PC-3 (cell line): ENCODE measurements at regions not wholly inside any gene's neighbourhood (a gene's known extent, or its start where the extent isn't known, plus 50 kb on each side); places are given as distances from the start of the nearest gene placed in this dataset.
A peak's percentile ranks its signal among the peaks of the same experiment; 100 is the strongest.

Source experiments
- ATAC-seq: fragments of 200-7000 bp; cut with Tn5 transposase; 2 replicates; pipeline ENCODE4 v1.9.1; 2020; ENCODE audit warnings: mild to moderate bottlenecking, moderate library complexity
- BruUV-seq: library from RNA; stranded (reverse); fragments of 400-500 nt; replicated peaks from 2 replicates; lab custom pipeline; 2021; lab: Mats Ljungman, UMichigan
- CTCF ChIA-PET: fragments of 300-600 bp; sonication (Branson Sonifier 250); formaldehyde crosslinking; loops from one replicate; lab custom pipeline; 2022; ENCODE audit warnings: antibody characterized with exemption; lab: Charles Lee
- POLR2A ChIA-PET: fragments of 300-600 bp; sonication (Branson Sonifier 250); formaldehyde crosslinking; loops from one replicate; lab custom pipeline; 2022; ENCODE audit warnings: antibody characterized with exemption; ENCODE audit not compliant: unreplicated experiment; lab: Charles Lee
- DNase-seq: peaks from one replicate; pipeline ENCODE4 v3.0.0-alpha.2; 2015
- H2AFZ ChIP-seq: fragments of 300-600 bp; sonication (generic); 2 replicates; pipeline ENCODE4 v1.6.0; 2016; ENCODE audit warnings: antibody characterized with exemption, low read length
- H3F3A ChIP-seq: fragments of 300-600 bp; sonication (generic); one replicate; pipeline ENCODE4 v1.6.0; 2017; ENCODE audit warnings: antibody characterized with exemption, low read length, control low read depth, mild to moderate bottlenecking; ENCODE audit not compliant: unreplicated experiment
- H3K27ac ChIP-seq: fragments of 300-600 bp; sonication (generic); 2 replicates; pipeline ENCODE4 v1.5.1; 2016; ENCODE audit warnings: mild to moderate bottlenecking, low read length
- H3K27me3 ChIP-seq: fragments of 300-600 bp; sonication (generic); 2 replicates; pipeline ENCODE4 v1.6.1; 2016; ENCODE audit warnings: low read length, mixed read lengths
- H3K36me3 ChIP-seq: fragments of 300-600 bp; sonication (generic); 2 replicates; pipeline ENCODE4 v1.6.1; 2016; ENCODE audit warnings: low read depth, mixed run types, low read length, mixed read lengths
- H3K4me1 ChIP-seq: fragments of 300-600 bp; sonication (generic); 2 replicates; pipeline ENCODE4 v1.5.1; 2016; ENCODE audit warnings: low read length; ENCODE audit not compliant: insufficient read depth
- H3K4me2 ChIP-seq: fragments of 300-600 bp; sonication (generic); 2 replicates; pipeline ENCODE4 v1.6.0; 2016; ENCODE audit warnings: low read length
- H3K4me3 ChIP-seq: fragments of 300-600 bp; sonication (generic); 2 replicates; pipeline ENCODE4 v1.5.1; 2016; ENCODE audit warnings: mild to moderate bottlenecking, low read length, mixed read lengths
- H3K79me2 ChIP-seq: fragments of 300-600 bp; sonication (generic); 2 replicates; pipeline ENCODE4 v1.6.1; 2017; ENCODE audit warnings: low read length, mixed read lengths
- H3K9ac ChIP-seq: fragments of 300-600 bp; sonication (generic); 2 replicates; pipeline ENCODE4 v1.6.0; 2016; ENCODE audit warnings: mild to moderate bottlenecking, low read length
- H3K9me2 ChIP-seq: fragments of 300-600 bp; sonication (generic); replicated peaks from 2 replicates; pipeline ENCODE4 v1.6.1; 2016; ENCODE audit warnings: mixed run types, low read length, mixed read lengths
- H3K9me3 ChIP-seq: fragments of 300-600 bp; sonication (generic); 2 replicates; pipeline ENCODE4 v1.6.1; 2016; ENCODE audit warnings: low read length, mixed read lengths
- H4K20me1 ChIP-seq: fragments of 300-600 bp; sonication (generic); 2 replicates; pipeline ENCODE4 v1.6.1; 2016; ENCODE audit warnings: low read length, mixed read lengths
- EZH2 ChIP-seq: fragments of 300-600 bp; sonication (generic); IDR thresholded peaks from one replicate; pipeline ENCODE4 v1.6.1; 2017; ENCODE audit warnings: antibody characterized with exemption, mild to moderate bottlenecking, low read length; ENCODE audit not compliant: unreplicated experiment
- EZH2phosphoT487 ChIP-seq: fragments of 300-600 bp; sonication (generic); IDR thresholded peaks from 2 replicates; pipeline ENCODE4 v1.6.1; 2018; ENCODE audit warnings: mild to moderate bottlenecking, antibody characterized with exemption, low read length, borderline replicate concordance
- intact Hi-C: fragments of 100-400 bp; cut with micrococcal nuclease; formaldehyde crosslinking; loops from 2 replicates; pipeline ENCODE4 v1.9.0; 2023
- TF ChIP-seq, protein P1 (sequence below): fragments of 300-600 bp; sonication (generic); conservative IDR thresholded peaks from 2 replicates; pipeline ENCODE4 v1.5.1; 2017; ENCODE audit warnings: antibody characterized with exemption, low read depth, mild to moderate bottlenecking, low read length

DNA sequence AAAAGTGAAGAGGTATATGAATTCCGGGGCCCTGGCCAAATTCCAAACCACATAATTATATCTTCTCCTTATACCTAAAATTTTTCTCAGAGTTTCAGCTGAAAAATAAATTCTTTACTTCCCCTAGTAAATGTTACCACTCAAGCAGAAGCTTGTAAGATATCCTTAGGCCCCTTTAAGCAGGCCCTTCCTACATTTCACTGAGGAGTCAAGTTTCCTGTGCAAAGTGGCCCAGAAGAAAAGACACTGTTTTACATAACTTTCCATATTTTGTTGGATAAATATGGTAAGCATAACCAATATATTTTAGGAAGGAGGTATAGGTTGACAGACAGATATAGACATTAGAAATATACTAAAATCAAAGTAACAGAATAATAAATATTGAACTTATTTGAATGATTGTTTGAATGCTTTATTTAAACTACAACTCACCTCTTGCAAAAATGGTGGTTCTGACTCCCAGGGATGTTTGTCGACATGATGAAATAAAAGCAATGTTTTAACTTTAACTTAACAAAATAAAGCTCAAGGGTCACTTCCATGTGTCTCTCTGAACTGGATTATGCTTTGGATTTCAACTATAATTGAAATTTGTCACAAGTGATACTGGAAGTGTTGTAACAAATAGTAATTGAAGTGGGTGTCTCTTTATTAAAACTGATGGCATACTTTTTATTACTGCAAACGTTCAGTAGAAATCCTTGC, 141.2 kb downstream of the SPRY2 start:
- H3K9me2 ChIP-seq = no peaks in the 10 kb centered on the region
- intact Hi-C loops = no loop called here
- H2AFZ ChIP-seq = no peak overlapping the region
- no peak overlapping the region for H3K4me2 ChIP-seq
- ATAC-seq (no peak), DNase-seq (no peak)
- H3F3A ChIP-seq = no peaks in the 10 kb centered on the region
- H3K9me3 ChIP-seq = no peaks in the 10 kb centered on the region
- no TSS peak for BruUV-seq
- ChIA-PET CTCF (interaction anchor here (0.6 kb wide), 1 partner anchor 685 kb away, joined by 3 read pairs; no protein-coding TSS in a partner anchor), POLR2A (no interaction called here)
- H3K9ac ChIP-seq = no peak overlapping the region
- H4K20me1 ChIP-seq = no peaks in the 10 kb centered on the region
- H3K27me3 ChIP-seq = no peaks in the 10 kb centered on the region
- no peak overlapping the region for H3K27ac ChIP-seq
- TF ChIP-seq EZH2phosphoT487 (no peak), EZH2 (no peak)
- TF ChIP-seq, protein P1, sequence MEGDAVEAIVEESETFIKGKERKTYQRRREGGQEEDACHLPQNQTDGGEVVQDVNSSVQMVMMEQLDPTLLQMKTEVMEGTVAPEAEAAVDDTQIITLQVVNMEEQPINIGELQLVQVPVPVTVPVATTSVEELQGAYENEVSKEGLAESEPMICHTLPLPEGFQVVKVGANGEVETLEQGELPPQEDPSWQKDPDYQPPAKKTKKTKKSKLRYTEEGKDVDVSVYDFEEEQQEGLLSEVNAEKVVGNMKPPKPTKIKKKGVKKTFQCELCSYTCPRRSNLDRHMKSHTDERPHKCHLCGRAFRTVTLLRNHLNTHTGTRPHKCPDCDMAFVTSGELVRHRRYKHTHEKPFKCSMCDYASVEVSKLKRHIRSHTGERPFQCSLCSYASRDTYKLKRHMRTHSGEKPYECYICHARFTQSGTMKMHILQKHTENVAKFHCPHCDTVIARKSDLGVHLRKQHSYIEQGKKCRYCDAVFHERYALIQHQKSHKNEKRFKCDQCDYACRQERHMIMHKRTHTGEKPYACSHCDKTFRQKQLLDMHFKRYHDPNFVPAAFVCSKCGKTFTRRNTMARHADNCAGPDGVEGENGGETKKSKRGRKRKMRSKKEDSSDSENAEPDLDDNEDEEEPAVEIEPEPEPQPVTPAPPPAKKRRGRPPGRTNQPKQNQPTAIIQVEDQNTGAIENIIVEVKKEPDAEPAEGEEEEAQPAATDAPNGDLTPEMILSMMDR = no peak
- H3K4me3 ChIP-seq = no peak overlapping the region
- no peaks in the 10 kb centered on the region for H3K79me2 ChIP-seq
- H3K4me1 ChIP-seq = peaks cover 25% of the 10 kb centered on the region
- H3K36me3 ChIP-seq = no peaks in the 10 kb centered on the region

DNA sequence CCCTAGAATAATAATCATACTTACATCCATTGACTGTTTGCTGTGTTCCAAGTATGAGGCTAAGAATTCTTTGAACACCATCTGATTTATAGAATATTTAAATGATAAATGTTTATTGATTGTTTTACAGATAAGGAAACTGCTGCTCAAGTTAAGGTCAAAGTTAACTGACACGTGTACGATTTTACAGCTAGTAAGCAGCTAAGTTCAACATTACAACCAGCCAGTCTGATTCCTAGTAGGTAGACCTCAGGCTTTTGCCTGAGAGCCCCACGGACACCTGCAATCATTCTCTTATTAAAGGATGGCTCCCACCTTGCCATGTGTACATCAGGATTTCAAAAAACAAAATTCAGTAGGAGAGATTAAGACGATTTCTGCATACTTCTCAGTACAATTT, 141.9 kb downstream of the SPRY2 start:
- TF ChIP-seq, protein P1 = no peak
- TF ChIP-seq EZH2 = no peak
- no peak for TF ChIP-seq EZH2phosphoT487
- no peak overlapping the region for H3K27ac ChIP-seq
- no peak overlapping the region for H3K4me2 ChIP-seq
- H3K27me3 ChIP-seq = no peaks in the 10 kb centered on the region
- intact Hi-C loops = no loop called here
- no peak overlapping the region for H3K4me3 ChIP-seq
- ChIA-PET CTCF (no interaction called here), POLR2A (no interaction called here)
- no peaks in the 10 kb centered on the region for H3K79me2 ChIP-seq
- no peaks in the 10 kb centered on the region for H3K36me3 ChIP-seq
- peaks cover 23% of the 10 kb centered on the region for H3K4me1 ChIP-seq
- no peaks in the 10 kb centered on the region for H4K20me1 ChIP-seq
- H3F3A ChIP-seq = no peaks in the 10 kb centered on the region
- H2AFZ ChIP-seq = no peak overlapping the region
- no peak for ATAC-seq
- H3K9ac ChIP-seq = no peak overlapping the region
- no peaks in the 10 kb centered on the region for H3K9me2 ChIP-seq
- no peaks in the 10 kb centered on the region for H3K9me3 ChIP-seq
- no peak for DNase-seq
- no TSS peak for BruUV-seq

- peak; percentile 51 for DNase-seq
- Histone ChIP-seq H3K4me3 (no peak overlapping the region), H3K36me3 (no peaks in the 10 kb centered on the region), H3K27me3 (no peaks in the 10 kb centered on the region), H3K27ac (peak overlapping the region; percentile 32), H3K9ac (no peak overlapping the region), H3K4me1 (peaks cover 11% of the 10 kb centered on the region), H3K9me2 (no peaks in the 10 kb centered on the region), H3K79me2 (no peaks in the 10 kb centered on the region), H4K20me1 (no peaks in the 10 kb centered on the region), H3F3A (no peaks in the 10 kb centered on the region), H3K4me2 (0 out of 2 replicates have a peak overlapping the region, but pooled peaks have one; percentile 17), H3K9me3 (no peaks in the 10 kb centered on the region), H2AFZ (0 out of 2 replicates have a peak overlapping the region, but pooled peaks have one; percentile 21)
- BruUV-seq = no TSS peak
- CTCF ChIA-PET = no interaction called here
- POLR2A ChIA-PET = no interaction called here
- intact Hi-C loops = no loop called here
- TF ChIP-seq EZH2 = no peak
- TF ChIP-seq EZH2phosphoT487 = no peak
- TF ChIP-seq, protein P1 = no peak
- peak; percentile 91 for ATAC-seq
These were observed 144.2 kb downstream of the SPRY2 start for GRCh38 chr13:80196756-80197155.
